HEK293T (cell line): ENCODE measurements at regions not wholly inside any gene's neighbourhood (a gene's known extent, or its start where the extent isn't known, plus 50 kb on each side); places are given as distances from the start of the nearest gene placed in this dataset.

Source experiments
- CTCF ChIA-PET: fragments of 350-600 bp; formaldehyde crosslinking; extraction: SDS; loops from one replicate; lab custom pipeline; 2021; ENCODE audit warnings: antibody characterized with exemption, inconsistent platforms; lab: Yijun Ruan, JAX
- POLR2A ChIA-PET: fragments of 350-600 bp; formaldehyde crosslinking; extraction: SDS; loops from one replicate; lab custom pipeline; 2020; ENCODE audit warnings: antibody characterized with exemption, inconsistent platforms; lab: Yijun Ruan, JAX
- DNase-seq: peaks from one replicate; pipeline ENCODE4 v3.0.0; 2012; ENCODE audit warnings: mixed read lengths; ENCODE audit errors: extremely low spot score
- ARNT ChIP-seq: fragments of 450-650 bp; IDR thresholded peaks from 2 replicates; pipeline ENCODE4 v1.6.1; 2017; ENCODE audit warnings: mild to moderate bottlenecking
- BHLHE40 ChIP-seq: fragments of 450-650 bp; IDR thresholded peaks from 2 replicates; pipeline ENCODE4 v1.6.1; 2016; ENCODE audit warnings: mild to moderate bottlenecking, moderate library complexity, borderline replicate concordance
- CTBP1 ChIP-seq: fragments of 450-650 bp; IDR thresholded peaks from 2 replicates; pipeline ENCODE4 v1.6.1; 2016; ENCODE audit warnings: borderline replicate concordance
- ELF4 ChIP-seq: fragments of 450-650 bp; IDR thresholded peaks from 2 replicates; pipeline ENCODE4 v1.6.1; 2017; ENCODE audit warnings: antibody characterized with exemption
- FOXA1 ChIP-seq: fragments of 450-650 bp; IDR thresholded peaks from 2 replicates; pipeline ENCODE4 v1.6.1; 2016; ENCODE audit warnings: mild to moderate bottlenecking
- FOXK2 ChIP-seq: fragments of 450-650 bp; IDR thresholded peaks from 2 replicates; pipeline ENCODE4 v1.6.1; 2016; ENCODE audit warnings: mild to moderate bottlenecking
- FOXM1 ChIP-seq: fragments of 450-650 bp; IDR thresholded peaks from 2 replicates; pipeline ENCODE4 v1.6.1; 2017; ENCODE audit warnings: mild to moderate bottlenecking, borderline replicate concordance
- HDGF ChIP-seq: fragments of 450-650 bp; IDR thresholded peaks from 2 replicates; pipeline ENCODE4 v1.6.1; 2017; ENCODE audit warnings: antibody characterized with exemption, borderline replicate concordance
- L3MBTL2 ChIP-seq: fragments of 450-650 bp; conservative IDR thresholded peaks from 2 replicates; pipeline ENCODE4 v1.6.1; 2016; ENCODE audit warnings: mild to moderate bottlenecking
- LEF1 ChIP-seq: fragments of 450-650 bp; IDR thresholded peaks from 2 replicates; pipeline ENCODE4 v1.6.1; 2017; ENCODE audit warnings: mild to moderate bottlenecking, borderline replicate concordance
- NFRKB ChIP-seq: fragments of 450-650 bp; IDR thresholded peaks from 2 replicates; pipeline ENCODE4 v1.6.1; 2016; ENCODE audit warnings: mild to moderate bottlenecking, moderate library complexity
- PKNOX1 ChIP-seq: fragments of 450-650 bp; IDR thresholded peaks from 2 replicates; pipeline ENCODE4 v1.6.1; 2016
- SP1 ChIP-seq: fragments of 450-650 bp; IDR thresholded peaks from 2 replicates; pipeline ENCODE4 v1.6.1; 2017
- SUZ12 ChIP-seq: fragments of 450-650 bp; IDR thresholded peaks from 2 replicates; pipeline ENCODE4 v1.6.1; 2016; ENCODE audit warnings: mild to moderate bottlenecking
- TARDBP ChIP-seq: fragments of 450-650 bp; IDR thresholded peaks from 2 replicates; pipeline ENCODE4 v1.6.1; 2016
- ZNF384 ChIP-seq: fragments of 450-650 bp; IDR thresholded peaks from 2 replicates; pipeline ENCODE4 v1.6.1; 2016

- no peak for TF ChIP-seq HDGF
- ChIA-PET POLR2A (no interaction called here), CTCF (no interaction called here)
- no peak for DNase-seq
These were observed 51.8 kb upstream of the NDUFB4 start for GRCh38 chr3:120544361-120544760.

DNA sequence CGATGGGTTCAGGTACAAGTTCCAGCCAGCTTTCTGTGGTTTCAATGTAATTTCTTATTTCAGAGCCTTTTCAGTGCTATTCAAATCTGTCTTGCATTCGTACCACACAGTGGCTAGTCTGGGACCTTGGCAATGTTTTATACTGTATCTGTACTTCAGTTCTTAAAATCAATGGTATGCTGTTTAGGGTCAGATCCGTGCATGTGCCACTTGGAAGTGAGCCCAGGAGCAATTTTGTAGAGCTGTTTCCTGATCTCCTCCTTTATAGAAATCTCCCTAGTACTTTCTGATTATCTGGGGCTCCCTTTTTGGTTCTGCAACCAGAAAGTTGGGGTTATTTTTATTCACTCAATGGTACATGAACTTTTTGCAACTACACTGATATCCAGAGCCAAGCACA, 59.5 kb upstream of the NDUFB4 start:
- CTCF ChIA-PET: no interaction called here
- no peak for TF ChIP-seq ARNT
- no peak for TF ChIP-seq TARDBP
- no peak for TF ChIP-seq BHLHE40
- TF ChIP-seq CTBP1: no peak

DNA sequence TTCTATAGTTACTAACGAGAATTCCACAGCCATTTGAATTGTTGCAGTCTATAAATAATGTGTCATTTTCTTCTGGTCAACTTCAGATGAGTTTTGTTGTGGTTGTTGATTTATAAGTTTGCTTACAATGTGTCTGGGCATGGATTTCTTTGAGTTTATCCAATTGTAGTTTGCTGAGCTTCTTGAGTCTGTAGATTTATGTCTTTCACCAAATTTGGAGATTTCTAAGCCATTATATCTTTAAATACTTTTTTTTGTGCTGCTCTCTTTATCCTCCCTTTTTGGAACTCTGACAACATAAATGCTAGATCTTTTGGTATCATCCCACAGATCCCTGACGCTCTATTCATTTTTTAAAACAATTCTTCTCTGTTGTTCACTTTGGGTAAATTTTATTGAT, 63.2 kb upstream of the NDUFB4 start:
- CTCF ChIA-PET: no interaction called here
- POLR2A ChIA-PET: no interaction called here
- no peak for DNase-seq
- TF ChIP-seq FOXA1 (no peak), FOXK2 (no peak), TARDBP (no peak), LEF1 (no peak), SUZ12 (no peak), NFRKB (no peak), L3MBTL2 (no peak), PKNOX1 (no peak), CTBP1 (no peak)

More for the DNA sequence above, 59.5 kb upstream of the NDUFB4 start:
- POLR2A ChIA-PET: no interaction called here
- DNase-seq: no peak

GRCh38 chr3:120528163-120528562, 68.0 kb upstream of the NDUFB4 start:
- DNase-seq: no peak
- CTCF ChIA-PET: interaction anchor here (1.1 kb wide), 1 partner anchor 109 kb away, joined by 3 read pairs; no protein-coding TSS in a partner anchor
- TF ChIP-seq FOXA1 (no peak), FOXM1 (no peak), SP1 (no peak), NFRKB (no peak), TARDBP (no peak)
- POLR2A ChIA-PET: no interaction called here

- TF ChIP-seq ELF4 (no peak), ARNT (no peak), LEF1 (no peak), L3MBTL2 (no peak), PKNOX1 (no peak), HDGF (no peak), FOXK2 (no peak), BHLHE40 (no peak), CTBP1 (no peak), FOXA1 (no peak), NFRKB (no peak), SUZ12 (no peak), FOXM1 (no peak), TARDBP (no peak), ZNF384 (no peak), SP1 (no peak)
- POLR2A ChIA-PET: no interaction called here
- CTCF ChIA-PET: no interaction called here
- no peak for DNase-seq
These were observed 69.9 kb upstream of the NDUFB4 start for GRCh38 chr3:120526011-120526870.

DNA sequence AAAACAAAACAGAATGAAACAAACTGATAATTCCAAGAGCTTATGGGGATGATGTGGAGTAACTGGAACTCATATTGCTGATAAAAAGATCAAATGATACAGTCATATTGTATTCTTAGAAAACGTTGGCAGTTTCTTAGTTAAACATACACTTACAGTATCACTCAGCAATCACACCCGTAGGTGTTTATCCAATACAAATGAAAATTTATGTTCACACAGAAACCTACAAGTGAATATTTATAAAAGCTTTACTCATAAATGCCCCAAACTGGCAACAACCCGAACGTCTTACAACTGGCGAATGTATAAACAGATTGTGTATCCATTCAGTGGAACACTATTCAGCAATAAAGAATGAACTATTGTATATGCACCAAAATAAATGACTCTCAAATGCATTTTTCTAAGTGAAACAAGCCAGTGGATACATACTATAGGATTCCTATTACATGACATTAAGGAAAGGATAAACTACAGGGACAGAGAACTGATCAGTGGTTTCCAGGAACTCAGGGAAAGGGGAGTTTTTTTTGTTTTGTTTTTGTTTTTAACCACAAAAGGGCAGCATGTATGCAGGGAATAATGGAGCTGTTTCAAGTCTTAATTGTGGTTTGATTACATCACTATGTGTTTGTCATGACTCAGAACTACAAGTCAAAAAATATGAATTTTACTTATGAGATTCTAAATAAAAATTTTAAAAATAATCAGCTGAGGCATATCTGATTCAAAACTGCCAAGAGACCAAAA, 71.8 kb upstream of the NDUFB4 start:
- POLR2A ChIA-PET: no interaction called here
- no peak for DNase-seq
- TF ChIP-seq PKNOX1 (no peak), ARNT (no peak), NFRKB (no peak), SUZ12 (no peak), SP1 (no peak), HDGF (no peak), L3MBTL2 (no peak), TARDBP (no peak), BHLHE40 (no peak), FOXM1 (no peak), CTBP1 (no peak), FOXA1 (no peak), ZNF384 (no peak), FOXK2 (no peak), ELF4 (no peak), LEF1 (no peak)
- CTCF ChIA-PET: interaction anchor here (1.1 kb wide), 1 partner anchor 36 kb away, joined by 3 read pairs; no protein-coding TSS in a partner anchor
